Stimulated activated CD4-positive, alpha-beta T cell treated with anti-CD3 and anti-CD28 coated beads, Interleukin-1b, Interleukin-23, amount 100 ng/mL, for 1 hour (primary cell): ENCODE measurements at regions not wholly inside any gene's neighbourhood (a gene's known extent, or its start where the extent isn't known, plus 50 kb on each side); places are given as distances from the start of the nearest gene placed in this dataset.
A peak's percentile ranks its signal among the peaks of the same experiment; 100 is the strongest.
"Not testable (repeated sequence)": the region's sequence is repeated elsewhere in the genome, so short reads cannot be mapped to it uniquely, and the experiment has no call there.

Source experiments
- DNase-seq, 2 donors: peaks; one replicate each; pipeline ENCODE4 v3.0.0-alpha.2; 2020; ENCODE audit warnings: low read depth in 2 of 2

DNA sequence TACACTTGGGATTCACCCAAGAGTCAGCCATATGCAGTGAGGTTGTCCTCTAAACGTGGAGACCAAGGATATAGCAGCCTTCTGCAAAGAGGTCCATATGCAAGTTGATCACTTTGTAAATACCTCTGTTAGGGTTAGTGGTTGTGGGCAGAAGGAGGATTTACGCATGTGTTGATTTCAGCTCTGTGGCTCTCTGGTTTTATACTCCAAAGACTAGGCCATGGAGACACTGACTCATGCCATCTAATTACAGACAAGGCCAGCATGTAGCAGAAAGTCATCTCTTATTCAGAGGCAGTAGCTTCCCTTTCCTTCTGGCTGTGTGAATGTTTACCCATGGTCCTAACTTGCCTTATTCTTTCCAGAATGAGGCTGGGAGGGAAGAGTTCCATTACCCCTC, 140.9 kb upstream of the GOLGA6L4 start:
- not testable (repeated sequence) for DNase-seq

- not testable (repeated sequence) for DNase-seq
These were observed 138.5 kb upstream of the GOLGA6L4 start for GRCh38 chr15:84097053-84097452.

DNA sequence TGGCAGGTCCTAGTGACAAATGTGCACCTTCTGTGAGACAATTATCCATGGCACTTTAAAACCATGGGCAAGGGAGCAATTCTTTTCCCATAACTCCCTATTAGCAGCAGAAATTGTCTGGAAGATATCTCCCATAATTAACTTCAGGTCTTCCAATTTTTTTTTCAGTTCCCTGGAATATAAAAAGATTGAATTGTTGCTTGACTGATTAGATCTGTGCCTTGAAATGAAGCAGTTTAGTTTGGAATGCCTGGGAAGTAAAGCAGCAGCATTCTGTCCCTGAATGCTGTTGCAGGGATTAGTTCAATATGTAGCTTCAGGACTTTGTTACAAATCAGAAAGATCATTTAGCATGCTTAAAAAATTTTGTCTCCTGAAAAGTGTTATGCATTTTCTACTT, 137.0 kb upstream of the GOLGA6L4 start:
- no peak for DNase-seq

- no peak for DNase-seq
These were observed 136.4 kb upstream of the GOLGA6L4 start for GRCh38 chr15:84099181-84099580.

DNA sequence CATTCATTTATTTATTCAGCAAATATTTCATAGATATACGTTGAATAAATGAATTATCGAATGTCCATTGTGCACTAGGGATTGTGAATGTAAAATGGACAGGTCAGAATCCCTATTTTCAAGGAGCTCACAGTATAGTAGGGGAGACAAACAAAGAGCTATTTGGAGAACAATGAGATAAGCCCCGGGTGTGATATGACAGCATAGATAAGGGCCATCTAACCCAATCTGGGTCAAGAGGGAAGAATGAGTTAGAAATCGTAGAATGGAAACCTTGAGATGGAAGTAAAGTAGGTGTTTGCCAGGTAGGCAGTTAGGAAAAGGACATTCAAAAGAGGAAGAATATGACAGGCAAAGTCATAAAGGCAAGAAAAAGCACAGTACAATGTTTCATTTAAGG, 132.2 kb upstream of the GOLGA6L4 start:
- DNase-seq: no peak

DNA sequence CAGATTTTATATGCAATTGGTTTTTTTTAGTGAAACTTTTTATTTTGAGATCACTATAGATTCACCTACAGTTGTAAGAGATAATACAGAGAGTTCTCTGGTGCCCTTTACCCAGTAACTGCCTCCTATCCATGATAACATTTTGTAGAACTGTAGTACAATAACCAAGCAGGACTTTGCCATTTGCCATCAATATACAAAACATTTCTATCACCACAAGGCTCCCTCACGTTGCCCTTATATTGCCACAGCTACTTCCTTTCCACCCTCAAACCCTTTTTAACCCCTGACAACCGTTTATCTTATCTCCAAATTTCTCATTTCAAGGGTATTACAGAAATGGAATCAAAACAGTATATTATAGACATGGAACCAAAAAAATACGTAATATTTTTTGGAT, 130.7 kb upstream of the GOLGA6L4 start:
- no peak for DNase-seq

DNA sequence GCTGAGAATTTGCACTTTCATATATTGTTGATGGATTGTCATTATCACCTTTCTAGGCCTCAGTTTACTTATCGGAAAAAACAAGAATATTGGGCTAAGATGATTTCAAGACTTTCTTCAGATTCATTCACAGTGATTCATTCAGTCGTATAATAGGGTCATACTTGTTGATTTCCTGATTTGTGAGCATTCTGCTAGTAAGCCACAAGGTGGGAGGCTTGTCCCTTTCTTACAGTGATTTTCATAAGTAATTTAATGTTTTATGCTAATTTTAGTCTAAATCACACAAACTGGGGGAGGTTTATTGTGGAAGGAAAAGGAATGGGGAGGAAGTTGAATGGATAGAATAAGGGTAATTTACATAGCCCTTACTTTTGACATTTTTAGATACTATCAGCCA, 126.8 kb upstream of the GOLGA6L4 start:
- no peak for DNase-seq

DNA sequence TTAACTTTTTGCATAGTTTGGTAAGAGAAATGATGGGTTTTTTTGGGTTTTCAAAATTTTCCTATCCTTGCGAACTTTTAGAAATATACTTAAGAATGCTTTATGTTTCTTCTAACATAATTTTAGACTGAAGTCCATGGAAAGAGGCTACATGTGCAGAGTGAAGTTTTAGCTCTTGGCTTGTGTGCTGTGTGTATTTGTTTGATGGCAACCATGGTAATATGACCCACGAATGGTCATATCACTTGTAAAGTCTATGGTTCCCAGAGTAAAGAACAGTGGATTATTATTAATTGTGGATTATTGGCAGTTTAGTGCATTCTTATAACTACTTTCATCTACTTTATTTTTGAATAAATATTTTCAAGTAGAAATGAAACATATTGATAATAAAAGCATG, 124.0 kb upstream of the GOLGA6L4 start:
- no peak for DNase-seq

GRCh38 chr15:84112025-84112424, 123.5 kb upstream of the GOLGA6L4 start:
- DNase-seq: no peak

- DNase-seq: no peak
These were observed 121.7 kb upstream of the GOLGA6L4 start for GRCh38 chr15:84113919-84114318.

DNA sequence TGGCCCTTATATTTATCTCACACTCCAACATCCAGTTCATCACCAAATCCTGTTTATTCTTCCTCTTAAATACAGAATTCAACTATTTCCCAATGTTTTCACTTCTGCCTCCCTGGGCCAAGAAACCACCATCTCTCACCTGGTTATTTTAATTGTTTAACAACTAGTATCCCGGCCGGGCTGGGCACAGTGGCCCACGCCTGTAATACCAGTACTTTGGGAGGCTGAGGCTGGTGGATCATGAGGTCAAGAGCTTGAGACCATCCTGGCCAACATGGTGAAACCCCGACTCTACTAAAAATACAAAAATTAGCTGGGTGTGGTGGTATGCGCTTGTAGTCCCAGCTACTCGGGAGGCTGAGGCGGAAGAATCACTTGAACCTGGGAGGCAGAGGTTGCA, 120.9 kb upstream of the GOLGA6L4 start:
- DNase-seq: not testable (repeated sequence)

DNA sequence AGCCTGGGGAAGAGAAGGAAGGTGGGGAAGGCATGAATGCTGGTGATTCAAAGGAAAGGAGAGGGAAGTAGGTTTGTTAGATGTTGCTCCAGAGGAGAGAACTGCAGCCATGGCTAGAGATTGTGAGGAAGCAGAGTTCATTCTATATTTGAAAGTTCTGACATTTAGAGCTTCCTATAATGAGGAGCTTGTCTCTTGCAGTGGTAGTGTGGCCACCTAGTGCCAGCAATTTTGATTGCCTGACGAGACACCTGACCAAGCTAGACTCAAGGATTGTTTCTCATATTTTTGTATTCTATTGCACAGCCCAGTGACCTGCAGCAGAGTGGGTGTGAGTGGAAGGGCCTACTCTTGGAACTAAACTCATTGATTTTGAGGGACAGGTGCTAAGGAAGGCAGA, 116.2 kb upstream of the GOLGA6L4 start:
- DNase-seq: not testable (repeated sequence)

DNA sequence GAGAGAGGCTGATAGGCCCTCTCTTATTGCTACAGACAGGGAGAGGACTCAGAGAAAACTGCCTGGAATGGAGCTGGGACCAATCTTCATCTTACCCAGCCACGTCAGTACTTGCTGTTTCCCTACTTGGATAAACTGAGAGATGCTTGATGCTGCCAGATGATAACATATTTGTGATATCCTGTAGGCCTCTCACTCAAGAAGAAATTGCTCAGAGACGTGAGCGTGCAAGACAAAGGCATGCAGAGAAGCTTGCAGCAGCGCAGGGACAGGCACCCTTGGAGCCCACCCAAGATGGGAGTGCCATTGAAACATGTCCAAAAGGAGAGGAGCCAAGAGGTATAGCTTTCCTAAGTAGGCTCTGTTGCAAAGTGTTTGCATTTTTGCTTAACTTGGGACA, 114.7 kb upstream of the GOLGA6L4 start:
- not testable (repeated sequence) for DNase-seq

GRCh38 chr15:84128706-84129105, 106.9 kb upstream of the GOLGA6L4 start:
- not testable (repeated sequence) for DNase-seq

DNA sequence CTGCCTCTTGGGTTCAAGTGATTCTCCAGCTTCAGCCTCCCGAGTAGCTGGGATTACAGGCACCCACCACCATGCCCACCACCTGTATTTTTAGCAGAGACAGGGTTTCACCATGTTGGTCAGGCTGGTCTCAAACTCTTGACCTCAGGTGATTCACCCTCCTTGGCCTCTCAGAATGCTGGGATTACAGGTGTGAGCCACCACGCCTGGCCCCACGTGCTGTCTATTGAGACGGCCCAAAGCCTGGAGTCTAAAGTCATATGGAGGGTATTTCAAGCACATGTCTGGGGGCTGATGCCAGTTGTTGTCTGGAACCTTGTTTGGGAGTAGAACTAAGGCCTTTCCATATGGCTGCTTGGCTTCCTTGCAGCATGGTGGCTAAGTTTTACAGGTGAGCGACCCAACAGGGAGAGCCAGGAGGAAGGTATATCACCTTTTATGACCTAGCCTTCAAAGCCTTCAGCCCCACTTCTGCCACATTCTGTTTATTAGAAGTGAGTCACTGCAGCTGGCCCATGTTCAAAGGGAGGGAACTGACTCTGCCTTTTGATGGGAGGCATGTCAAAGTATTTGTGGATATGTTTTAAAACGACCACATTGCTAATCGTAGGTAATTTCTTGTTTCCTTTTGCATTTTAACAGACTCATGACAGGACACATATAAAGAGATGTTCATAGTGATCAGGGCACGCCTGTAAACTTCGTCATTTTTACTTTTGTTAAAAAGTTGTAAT, 105.3 kb upstream of the GOLGA6L4 start:
- DNase-seq: not testable (repeated sequence)

GRCh38 chr15:84135931-84136456, 99.6 kb upstream of the GOLGA6L4 start:
- not testable (repeated sequence) for DNase-seq

- DNase-seq: peak; percentile 52
These were observed 92.7 kb upstream of the GOLGA6L4 start for GRCh38 chr15:84142888-84143337.

GRCh38 chr15:84143753-84144314, 91.7 kb upstream of the GOLGA6L4 start:
- no peak for DNase-seq

DNA sequence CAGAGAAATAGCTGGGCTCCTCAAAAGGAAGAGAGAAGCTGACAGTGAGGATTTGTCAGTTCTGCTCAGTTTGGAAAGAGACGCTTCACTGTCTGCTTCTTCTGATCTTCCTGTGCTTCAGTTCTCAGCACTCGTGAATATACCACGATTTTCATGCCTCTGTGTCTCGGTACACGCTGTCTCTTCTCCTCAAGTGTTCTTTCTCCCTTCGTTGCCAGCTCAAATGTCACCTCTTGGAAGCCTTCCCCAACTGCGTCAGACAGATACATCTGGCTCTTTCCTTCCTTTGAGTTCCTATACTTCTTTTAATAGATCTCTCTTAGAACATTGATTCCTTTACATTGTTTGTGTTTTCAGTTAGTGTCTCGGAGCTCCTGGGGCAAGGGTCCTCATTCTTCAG, 90.6 kb upstream of the GOLGA6L4 start:
- DNase-seq: not testable (repeated sequence)

DNA sequence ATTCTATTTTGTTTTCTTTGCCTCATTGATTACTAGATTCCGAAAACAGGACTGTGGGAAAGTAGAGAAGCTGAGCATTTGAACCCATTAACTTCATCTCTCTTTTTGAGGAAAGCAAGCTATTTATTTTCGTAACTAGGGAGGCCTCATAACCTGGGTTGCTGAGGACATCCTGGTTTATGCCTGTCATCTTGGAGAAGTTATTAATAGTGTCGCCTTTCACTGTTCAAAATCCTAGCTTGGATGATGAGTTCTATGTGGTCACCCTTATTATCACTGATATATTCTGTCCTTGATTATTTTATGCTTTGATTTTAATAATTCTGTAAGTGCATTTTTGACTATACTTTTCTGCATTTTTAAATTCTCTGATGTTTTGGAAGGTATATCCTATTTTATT, 89.3 kb upstream of the GOLGA6L4 start:
- not testable (repeated sequence) for DNase-seq

- not testable (repeated sequence) for DNase-seq
These were observed 88.3 kb upstream of the GOLGA6L4 start for GRCh38 chr15:84147307-84147706.

DNA sequence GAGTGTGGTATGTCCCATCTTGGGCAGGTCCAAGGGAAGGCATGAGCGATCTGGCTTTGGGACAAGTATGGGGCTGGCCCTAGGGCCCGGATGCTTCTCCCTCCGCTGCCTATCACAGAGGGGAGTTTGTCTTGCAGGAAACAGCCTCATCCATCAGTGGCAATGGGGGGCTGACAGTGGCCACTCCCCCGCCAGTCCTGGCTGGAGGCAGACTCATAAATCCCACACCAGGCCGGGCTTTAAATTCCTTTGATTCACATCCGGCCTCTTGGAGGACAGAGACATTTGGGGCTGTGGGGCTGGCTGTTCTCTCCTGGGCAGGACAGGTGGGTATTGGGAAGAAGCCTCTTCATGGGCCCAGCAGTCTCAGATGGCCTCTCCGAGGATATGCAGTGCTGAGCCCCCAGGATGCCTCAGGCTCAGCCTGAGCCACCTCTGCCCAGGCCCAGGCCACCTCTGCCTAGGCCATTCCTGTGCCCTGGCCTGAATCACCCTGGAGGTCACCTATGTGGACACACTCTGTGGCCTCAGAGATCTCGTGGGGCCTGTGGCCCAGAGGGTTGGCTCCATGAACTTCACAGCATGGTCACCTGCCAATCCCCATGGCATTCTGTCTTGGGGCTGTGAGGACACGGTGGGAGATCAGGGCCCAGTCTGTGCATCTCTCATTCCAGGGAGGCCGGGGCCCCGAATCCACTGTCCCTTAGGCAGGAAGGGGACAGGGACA, 84.2 kb upstream of the GOLGA6L4 start:
- DNase-seq: no peak
